AG10803 (cell line): ENCODE measurements at regions not wholly inside any gene's neighbourhood (a gene's known extent, or its start where the extent isn't known, plus 50 kb on each side); places are given as distances from the start of the nearest gene placed in this dataset.
A peak's percentile ranks its signal among the peaks of the same experiment; 100 is the strongest.

Experiments used
- DNase-seq: peaks from one replicate; pipeline ENCODE4 v3.0.0; 2010; ENCODE audit warnings: low read depth
- H3K4me3 ChIP-seq: 2 replicates; pipeline ENCODE4 v1.5.1; 2011; ENCODE audit warnings: mild to moderate bottlenecking, low read length, control low read depth
- TF ChIP-seq, protein P1 (sequence below): conservative IDR thresholded peaks from 2 replicates; pipeline ENCODE4 v1.5.1; 2011; ENCODE audit warnings: mild to moderate bottlenecking, low read length, control low read depth, inconsistent platforms

DNA sequence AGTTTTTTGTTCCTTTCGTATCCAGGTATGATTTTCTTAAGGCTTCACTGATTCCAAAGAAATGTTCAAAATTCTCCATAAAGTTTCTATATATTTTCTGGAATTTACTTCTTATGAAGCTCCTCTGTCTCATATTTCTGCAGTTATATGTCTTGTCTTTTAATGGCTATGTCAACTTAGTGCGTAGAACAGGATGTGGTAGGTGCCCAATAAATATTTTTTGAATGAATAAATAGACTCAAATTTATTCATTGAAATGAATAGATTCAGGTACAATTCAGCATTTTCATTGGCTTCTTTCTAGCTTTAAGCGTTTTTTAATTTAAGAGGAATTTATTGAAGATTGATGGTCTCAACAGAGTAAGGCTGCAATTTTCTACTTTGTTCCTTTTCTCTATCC, 231.9 kb upstream of the BOD1L1 start:
- TF ChIP-seq, protein P1, sequence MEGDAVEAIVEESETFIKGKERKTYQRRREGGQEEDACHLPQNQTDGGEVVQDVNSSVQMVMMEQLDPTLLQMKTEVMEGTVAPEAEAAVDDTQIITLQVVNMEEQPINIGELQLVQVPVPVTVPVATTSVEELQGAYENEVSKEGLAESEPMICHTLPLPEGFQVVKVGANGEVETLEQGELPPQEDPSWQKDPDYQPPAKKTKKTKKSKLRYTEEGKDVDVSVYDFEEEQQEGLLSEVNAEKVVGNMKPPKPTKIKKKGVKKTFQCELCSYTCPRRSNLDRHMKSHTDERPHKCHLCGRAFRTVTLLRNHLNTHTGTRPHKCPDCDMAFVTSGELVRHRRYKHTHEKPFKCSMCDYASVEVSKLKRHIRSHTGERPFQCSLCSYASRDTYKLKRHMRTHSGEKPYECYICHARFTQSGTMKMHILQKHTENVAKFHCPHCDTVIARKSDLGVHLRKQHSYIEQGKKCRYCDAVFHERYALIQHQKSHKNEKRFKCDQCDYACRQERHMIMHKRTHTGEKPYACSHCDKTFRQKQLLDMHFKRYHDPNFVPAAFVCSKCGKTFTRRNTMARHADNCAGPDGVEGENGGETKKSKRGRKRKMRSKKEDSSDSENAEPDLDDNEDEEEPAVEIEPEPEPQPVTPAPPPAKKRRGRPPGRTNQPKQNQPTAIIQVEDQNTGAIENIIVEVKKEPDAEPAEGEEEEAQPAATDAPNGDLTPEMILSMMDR = no peak
- no peak for DNase-seq
- no peak overlapping the region for H3K4me3 ChIP-seq

DNA sequence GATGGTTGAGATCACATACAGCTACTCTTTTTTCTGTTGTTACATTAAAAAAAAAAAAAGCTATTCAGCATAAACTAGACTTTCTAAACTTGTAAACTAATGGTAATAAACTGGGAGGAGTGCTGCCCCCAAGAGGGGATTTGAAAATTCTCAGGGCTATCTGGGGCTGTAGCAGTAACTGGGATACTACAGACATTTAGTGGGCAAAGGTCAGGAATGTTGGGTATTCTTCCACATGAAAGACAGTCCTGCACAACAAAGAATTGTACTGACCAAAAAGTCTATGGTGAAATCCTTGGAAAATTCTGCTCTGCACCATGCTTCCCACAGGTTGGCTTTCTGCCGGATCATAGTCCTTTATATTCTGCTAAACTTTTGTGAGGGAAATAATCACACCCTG, 232.6 kb upstream of the BOD1L1 start:
- DNase-seq = peak; percentile 3
- H3K4me3 ChIP-seq = no peak overlapping the region
- TF ChIP-seq, protein P1 = no peak

DNA sequence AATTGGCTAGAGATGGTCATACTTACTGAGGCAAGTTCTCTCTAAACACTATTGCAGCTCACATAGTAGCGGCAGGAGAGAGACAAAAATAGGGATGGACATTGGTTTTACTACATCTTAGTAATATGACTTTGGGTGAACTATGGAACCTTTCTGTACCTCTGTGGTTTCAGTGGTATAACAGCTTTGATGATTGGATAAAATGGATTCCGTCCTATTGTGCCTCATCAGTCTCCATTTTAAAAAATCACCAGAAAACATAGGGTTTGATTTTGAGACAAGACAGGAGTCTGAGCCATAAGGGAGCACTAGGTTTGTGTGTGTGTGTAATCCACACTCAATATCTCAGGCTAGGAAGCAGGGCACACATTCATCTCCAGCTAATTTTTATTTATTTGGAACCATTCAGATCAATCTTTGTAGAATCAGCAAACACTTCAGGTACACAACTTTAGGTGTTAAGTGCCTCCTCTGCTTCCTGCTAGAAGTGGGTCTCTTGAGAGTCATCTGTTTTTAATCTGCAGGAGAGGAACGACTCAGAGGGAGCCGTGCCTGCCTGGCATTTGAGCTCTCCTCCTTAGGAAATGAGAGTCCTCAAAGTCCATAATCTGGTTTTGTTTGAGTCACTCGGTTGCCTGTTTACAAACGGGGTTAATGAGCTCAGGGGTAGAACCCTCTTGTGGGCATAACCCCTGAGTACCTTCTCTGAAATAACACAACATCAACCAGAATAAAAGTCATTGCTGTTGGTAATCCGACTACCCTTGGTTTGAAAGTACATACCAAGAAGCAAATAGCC, 238.5 kb upstream of the BOD1L1 start:
- TF ChIP-seq, protein P1 = no peak
- H3K4me3 ChIP-seq = no peak overlapping the region
- DNase-seq = peak; percentile 29

DNA sequence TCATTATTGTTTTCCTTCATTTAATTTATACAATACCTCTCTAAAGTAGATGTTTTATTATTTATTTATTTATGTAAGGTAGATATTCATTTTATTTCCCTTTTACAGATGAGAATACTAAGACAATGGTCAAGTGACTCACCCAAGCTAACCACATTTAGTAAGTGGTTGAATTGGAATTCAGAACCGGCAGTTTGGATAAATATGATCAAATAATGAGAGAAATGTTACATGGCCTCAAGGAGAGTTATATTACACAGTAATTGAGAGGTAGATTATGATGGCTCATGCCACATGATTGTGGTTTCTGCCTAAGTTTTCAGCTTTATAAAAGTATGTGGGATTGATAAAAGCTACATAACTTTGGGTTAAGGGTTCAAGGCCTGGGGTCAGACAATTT, 239.4 kb upstream of the BOD1L1 start:
- TF ChIP-seq, protein P1 = no peak
- peak; percentile 33 for DNase-seq

DNA sequence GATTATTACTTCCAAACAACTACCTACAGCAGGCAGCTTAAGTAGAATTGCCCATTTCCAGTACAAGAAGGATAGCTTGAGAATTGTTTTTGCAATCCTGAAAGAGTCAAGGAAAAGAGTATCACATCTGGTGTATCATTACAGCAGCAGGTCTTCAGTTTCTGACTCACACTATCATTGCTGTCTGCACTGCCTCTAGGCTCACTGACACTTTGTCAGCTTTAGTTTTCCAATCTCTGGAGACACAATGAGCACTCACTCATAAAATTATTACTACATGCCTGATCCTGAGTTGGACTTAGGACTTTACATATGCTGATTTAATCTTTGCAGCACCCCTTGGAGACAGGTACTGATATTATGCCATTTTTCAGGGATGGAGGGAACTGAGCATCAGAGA, 244.6 kb upstream of the BOD1L1 start:
- H3K4me3 ChIP-seq = no peak overlapping the region
- DNase-seq = peak; percentile 9
- TF ChIP-seq, protein P1 = no peak

More for the DNA sequence above, 239.4 kb upstream of the BOD1L1 start:
- no peak overlapping the region for H3K4me3 ChIP-seq

DNA sequence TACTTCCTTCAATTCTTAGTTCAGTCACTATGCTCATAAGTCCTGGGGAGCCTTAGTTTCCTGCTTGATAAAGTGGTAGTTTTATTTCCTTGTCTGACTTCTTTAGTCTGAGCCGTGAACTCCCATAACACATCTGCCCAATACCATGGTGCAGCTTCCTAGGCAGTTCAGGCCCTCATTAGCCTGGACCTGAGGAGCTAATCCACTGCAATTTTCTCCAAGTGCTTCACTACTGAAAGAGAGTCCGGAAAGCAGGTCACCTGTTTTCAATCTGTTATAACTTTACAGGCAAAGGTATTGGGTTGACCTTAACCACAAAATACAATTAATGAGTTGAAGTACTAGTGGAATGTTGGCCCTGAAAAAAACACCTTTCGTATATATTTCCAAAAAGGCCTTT, 245.4 kb upstream of the BOD1L1 start:
- no peak overlapping the region for H3K4me3 ChIP-seq
- DNase-seq = no peak
- TF ChIP-seq, protein P1 = no peak

DNA sequence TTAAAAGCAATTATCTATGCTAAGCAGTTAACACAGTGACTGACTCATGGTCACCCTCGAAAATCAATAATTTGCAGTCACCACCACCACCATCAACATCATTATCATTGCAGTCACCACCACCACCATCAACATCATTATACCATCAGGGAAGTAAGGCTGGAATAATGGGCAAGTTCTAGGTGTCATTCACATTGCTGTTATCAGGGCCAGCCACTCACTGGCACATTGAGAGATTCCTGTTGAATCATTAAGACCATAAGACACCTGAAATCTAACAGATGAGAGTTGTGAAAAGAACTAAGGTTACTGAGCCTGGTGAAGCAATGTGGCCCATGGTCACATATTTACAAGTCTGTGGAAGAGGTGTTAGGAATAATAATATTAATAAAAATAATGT, 247.7 kb upstream of the BOD1L1 start:
- no peak for DNase-seq
- H3K4me3 ChIP-seq = no peak overlapping the region
- TF ChIP-seq, protein P1 = no peak
